Natural killer cell (primary cell): ENCODE measurements at regions not wholly inside any gene's neighbourhood (a gene's known extent, or its start where the extent isn't known, plus 50 kb on each side); places are given as distances from the start of the nearest gene placed in this dataset.

ENCODE experiments used
- ATAC-seq, 3 donors: fragments of 150-1000 bp in 2 of 3; fragments of 200-7000 bp in 1 of 3; cut with Tn5 transposase; 1 replicate in 1 of 3; 2 replicates in 2 of 3; pipeline ENCODE4 v1.10.0; 2021; ENCODE audit warnings: mild to moderate bottlenecking in 2 of 3, moderate library complexity in 2 of 3
- DNase-seq, 2 donors: peaks; one replicate each; pipeline versions ENCODE4 v3.0.0 to v3.0.0-alpha.2; 2013 to 2021; ENCODE audit warnings: mixed read lengths in 1 of 2
- H3K27ac ChIP-seq: one replicate; pipeline ENCODE4 v1.5.1; 2013; ENCODE audit warnings: mild to moderate bottlenecking, low read length
- H3K27me3 ChIP-seq: one replicate; pipeline ENCODE4 v1.6.1; 2013; ENCODE audit warnings: low read length; ENCODE audit not compliant: control insufficient read depth, insufficient read depth
- H3K36me3 ChIP-seq: one replicate; pipeline ENCODE4 v1.6.1; 2013; ENCODE audit warnings: low read length; ENCODE audit not compliant: control insufficient read depth, insufficient read depth
- H3K4me1 ChIP-seq: one replicate; pipeline ENCODE4 v1.6.1; 2013; ENCODE audit warnings: low read length; ENCODE audit not compliant: control insufficient read depth, insufficient read depth
- H3K4me3 ChIP-seq: one replicate; pipeline ENCODE4 v1.5.1; 2013; ENCODE audit warnings: low read length
- H3K9me3 ChIP-seq: one replicate; pipeline ENCODE4 v1.6.1; 2013; ENCODE audit warnings: low read length; ENCODE audit not compliant: control insufficient read depth, insufficient read depth
- H3K27ac Mint-ChIP-seq, 2 donors: one replicate each; pipeline ENCODE4 v1.8.0; 2022; ENCODE audit warnings: mild to moderate bottlenecking in 2 of 2, mixed read lengths in 2 of 2, moderate library complexity in 1 of 2
- H3K27me3 Mint-ChIP-seq, 2 donors: one replicate each; pipeline ENCODE4 v1.8.0; 2022; ENCODE audit warnings: low read depth in 2 of 2, mixed read lengths in 2 of 2
- H3K36me3 Mint-ChIP-seq: one replicate; pipeline ENCODE4 v1.8.0; 2022; ENCODE audit warnings: mixed read lengths
- H3K4me1 Mint-ChIP-seq, 2 donors: one replicate each; pipeline ENCODE4 v1.8.0; 2022; ENCODE audit warnings: mixed read lengths in 2 of 2
- H3K4me3 Mint-ChIP-seq: one replicate; pipeline ENCODE4 v1.8.0; 2022; ENCODE audit warnings: mild to moderate bottlenecking, moderate library complexity, mixed read lengths
- H3K9me3 Mint-ChIP-seq, 2 donors: one replicate each; pipeline ENCODE4 v1.8.0; 2022; ENCODE audit warnings: mixed read lengths in 2 of 2
- WGBS: methylation state at CpG from one replicate; pipeline ENCODE4 v1.1.7; 2013; ENCODE audit warnings: missing lambda C conversion rate; ENCODE audit not compliant: insufficient coverage; 5-methylcytosine and 5-hydroxymethylcytosine counted together
- intact Hi-C: fragments of 100-400 bp; cut with micrococcal nuclease; formaldehyde crosslinking; loops from one replicate; pipeline ENCODE4 v1.14.2; 2022
- TF ChIP-seq, protein P1 (sequence below): fragments of 200-600 bp; IDR thresholded peaks from one replicate; pipeline ENCODE4 v1.8.0; 2022; ENCODE audit warnings: antibody characterized with exemption

GRCh38 chr3:27986234-27986879 is 255.1 kb upstream of the CMC1 start:
- Mint-ChIP-seq H3K9me3 (peaks cover 0 to 4% of the 10 kb centered on the region in 2 donors), H3K27ac (no peak overlapping the region), H3K4me3 (no peak overlapping the region), H3K27me3 (peaks cover 4 to 33% of the 10 kb centered on the region in 2 donors), H3K4me1 (no peaks in the 10 kb centered on the region), H3K36me3 (no peaks in the 10 kb centered on the region)
- H3K4me3 ChIP-seq, result no peak overlapping the region
- no peaks in the 10 kb centered on the region for H3K9me3 ChIP-seq
- H3K36me3 ChIP-seq, result no peaks in the 10 kb centered on the region
- WGBS, result 94% methylated on average over 6 of the region's 6 CpGs
- H3K4me1 ChIP-seq, result no peaks in the 10 kb centered on the region
- intact Hi-C loops, result no loop called here
- no peak for DNase-seq
- H3K27me3 ChIP-seq, result no peaks in the 10 kb centered on the region
- ATAC-seq, result no peak
- no peak overlapping the region for H3K27ac ChIP-seq
- TF ChIP-seq, protein P1, sequence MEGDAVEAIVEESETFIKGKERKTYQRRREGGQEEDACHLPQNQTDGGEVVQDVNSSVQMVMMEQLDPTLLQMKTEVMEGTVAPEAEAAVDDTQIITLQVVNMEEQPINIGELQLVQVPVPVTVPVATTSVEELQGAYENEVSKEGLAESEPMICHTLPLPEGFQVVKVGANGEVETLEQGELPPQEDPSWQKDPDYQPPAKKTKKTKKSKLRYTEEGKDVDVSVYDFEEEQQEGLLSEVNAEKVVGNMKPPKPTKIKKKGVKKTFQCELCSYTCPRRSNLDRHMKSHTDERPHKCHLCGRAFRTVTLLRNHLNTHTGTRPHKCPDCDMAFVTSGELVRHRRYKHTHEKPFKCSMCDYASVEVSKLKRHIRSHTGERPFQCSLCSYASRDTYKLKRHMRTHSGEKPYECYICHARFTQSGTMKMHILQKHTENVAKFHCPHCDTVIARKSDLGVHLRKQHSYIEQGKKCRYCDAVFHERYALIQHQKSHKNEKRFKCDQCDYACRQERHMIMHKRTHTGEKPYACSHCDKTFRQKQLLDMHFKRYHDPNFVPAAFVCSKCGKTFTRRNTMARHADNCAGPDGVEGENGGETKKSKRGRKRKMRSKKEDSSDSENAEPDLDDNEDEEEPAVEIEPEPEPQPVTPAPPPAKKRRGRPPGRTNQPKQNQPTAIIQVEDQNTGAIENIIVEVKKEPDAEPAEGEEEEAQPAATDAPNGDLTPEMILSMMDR, result no peak

DNA sequence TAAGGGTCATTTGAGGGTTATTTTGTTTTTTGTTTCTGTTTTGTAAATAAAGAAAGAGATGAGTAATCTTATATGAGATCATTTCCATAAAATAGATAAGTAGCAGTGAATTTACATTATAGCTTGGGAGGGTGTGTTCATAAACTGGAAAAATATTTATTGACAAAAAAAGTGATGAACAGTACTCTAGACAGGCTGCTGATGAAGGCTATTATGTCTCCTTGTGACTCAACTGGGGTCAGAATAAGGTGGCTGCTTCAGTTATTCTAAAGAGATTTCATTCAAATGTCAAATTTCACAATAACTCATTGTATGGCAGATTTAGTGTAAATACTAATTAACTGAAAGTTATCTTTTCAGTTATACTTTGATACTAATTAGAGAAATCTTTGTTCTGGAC is 251.1 kb upstream of the CMC1 start:
- Mint-ChIP-seq H3K4me3 (no peak overlapping the region), H3K4me1 (no peaks in the 10 kb centered on the region), H3K36me3 (no peaks in the 10 kb centered on the region), H3K9me3 (no peaks in the 10 kb centered on the region), H3K27me3 (peaks cover 4 to 32% of the 10 kb centered on the region in 2 donors), H3K27ac (no peak overlapping the region)
- Histone ChIP-seq H3K4me1 (no peaks in the 10 kb centered on the region), H3K36me3 (no peaks in the 10 kb centered on the region), H3K9me3 (no peaks in the 10 kb centered on the region), H3K4me3 (no peak overlapping the region), H3K27me3 (no peaks in the 10 kb centered on the region), H3K27ac (no peak overlapping the region)
- DNase-seq, result no peak
- intact Hi-C loops, result no loop called here
- no peak for ATAC-seq
- TF ChIP-seq, protein P1, result no peak

GRCh38 chr3:27990837-27991236 is 250.6 kb upstream of the CMC1 start:
- H3K4me3 ChIP-seq, result no peak overlapping the region
- H3K9me3 ChIP-seq, result no peaks in the 10 kb centered on the region
- no peak for ATAC-seq
- H3K27me3 Mint-ChIP-seq, result peaks cover 4 to 29% of the 10 kb centered on the region in 2 donors
- intact Hi-C loops, result no loop called here
- H3K4me1 Mint-ChIP-seq, result no peaks in the 10 kb centered on the region
- no peaks in the 10 kb centered on the region for H3K36me3 Mint-ChIP-seq
- TF ChIP-seq, protein P1, result no peak
- no peaks in the 10 kb centered on the region for H3K36me3 ChIP-seq
- no peak overlapping the region for H3K27ac Mint-ChIP-seq
- no peaks in the 10 kb centered on the region for H3K4me1 ChIP-seq
- H3K27me3 ChIP-seq, result no peaks in the 10 kb centered on the region
- H3K4me3 Mint-ChIP-seq, result no peak overlapping the region
- H3K9me3 Mint-ChIP-seq, result no peaks in the 10 kb centered on the region
- no peak overlapping the region for H3K27ac ChIP-seq
- no peak for DNase-seq

GRCh38 chr3:27993051-27993450 is 248.4 kb upstream of the CMC1 start:
- no peak overlapping the region for H3K27ac ChIP-seq
- H3K4me3 ChIP-seq, result no peak overlapping the region
- TF ChIP-seq, protein P1, result no peak
- Mint-ChIP-seq H3K27me3 (peaks cover 4 to 27% of the 10 kb centered on the region in 2 donors), H3K4me3 (no peak overlapping the region), H3K4me1 (no peaks in the 10 kb centered on the region), H3K36me3 (no peaks in the 10 kb centered on the region), H3K27ac (no peak overlapping the region), H3K9me3 (no peaks in the 10 kb centered on the region)
- H3K36me3 ChIP-seq, result no peaks in the 10 kb centered on the region
- 80% methylated on average over 1 of the region's 2 CpGs for WGBS
- H3K27me3 ChIP-seq, result no peaks in the 10 kb centered on the region
- no peaks in the 10 kb centered on the region for H3K9me3 ChIP-seq
- DNase-seq, result no peak
- ATAC-seq, result no peak
- intact Hi-C loops, result no loop called here
- H3K4me1 ChIP-seq, result no peaks in the 10 kb centered on the region
